Epithelial cell of proximal tubule (primary cell): ENCODE measurements at regions not wholly inside any gene's neighbourhood (a gene's known extent, or its start where the extent isn't known, plus 50 kb on each side); places are given as distances from the start of the nearest gene placed in this dataset.
A peak's percentile ranks its signal among the peaks of the same experiment; 100 is the strongest.

Experiments
- DNase-seq: peaks from one replicate; pipeline ENCODE4 v3.0.0-alpha.2; 2011; ENCODE audit warnings: low read depth
- H3K4me3 ChIP-seq: 2 replicates; pipeline ENCODE4 v1.5.1; 2011; ENCODE audit warnings: low read depth, mild to moderate bottlenecking, low read length
- CTCF ChIP-seq: conservative IDR thresholded peaks from 2 replicates; pipeline ENCODE4 v1.5.1; 2012; ENCODE audit warnings: low read depth, mild to moderate bottlenecking, low read length

- no peak for TF ChIP-seq CTCF
- H3K4me3 ChIP-seq: no peak overlapping the region
- DNase-seq: no peak
Measured at GRCh38 chr18:43414006-43414405, 136.7 kb upstream of the SYT4 start.

DNA sequence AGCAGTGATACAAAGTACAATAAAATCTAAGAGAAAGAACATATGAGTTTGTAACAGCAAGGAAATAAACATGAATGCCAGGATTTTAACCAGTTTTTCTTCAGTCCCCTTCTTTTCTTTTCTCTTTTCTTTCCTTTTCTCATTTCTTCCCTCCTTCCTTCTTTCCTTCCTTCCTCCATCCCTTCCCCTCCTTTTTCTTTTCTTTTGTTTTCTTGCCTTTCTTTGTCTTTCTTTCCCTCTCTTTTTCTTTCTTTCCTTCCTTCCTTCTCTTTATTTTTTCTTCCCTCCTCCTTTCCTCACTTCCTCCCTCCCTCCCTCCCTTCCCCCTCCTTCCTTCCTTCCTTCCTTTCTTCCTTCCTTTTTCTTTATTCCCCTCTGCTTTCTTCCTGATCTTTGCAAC is 142.8 kb upstream of the SYT4 start:
- no peak overlapping the region for H3K4me3 ChIP-seq
- no peak for DNase-seq
- no peak for TF ChIP-seq CTCF

DNA sequence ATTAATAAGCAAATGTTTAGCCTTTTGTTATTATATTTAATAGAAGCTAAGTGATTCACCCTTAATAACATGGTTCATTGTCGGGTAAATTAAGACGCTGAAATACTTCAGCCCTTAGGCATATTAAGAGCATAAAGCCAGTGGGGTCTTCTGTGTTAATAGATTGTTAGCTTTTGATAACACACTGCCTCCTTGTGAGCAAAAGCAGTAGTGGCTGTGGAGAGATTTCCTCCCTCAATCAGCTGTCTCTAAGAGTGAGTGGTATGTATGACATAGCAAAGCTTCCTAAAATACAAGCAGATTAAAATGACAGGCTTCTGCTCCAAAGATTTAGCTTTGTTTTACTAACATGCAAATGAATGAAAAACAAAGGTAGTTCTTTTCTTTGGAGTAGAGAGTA is 143.7 kb upstream of the SYT4 start:
- no peak overlapping the region for H3K4me3 ChIP-seq
- TF ChIP-seq CTCF: peak; percentile 60
- DNase-seq: no peak

DNA sequence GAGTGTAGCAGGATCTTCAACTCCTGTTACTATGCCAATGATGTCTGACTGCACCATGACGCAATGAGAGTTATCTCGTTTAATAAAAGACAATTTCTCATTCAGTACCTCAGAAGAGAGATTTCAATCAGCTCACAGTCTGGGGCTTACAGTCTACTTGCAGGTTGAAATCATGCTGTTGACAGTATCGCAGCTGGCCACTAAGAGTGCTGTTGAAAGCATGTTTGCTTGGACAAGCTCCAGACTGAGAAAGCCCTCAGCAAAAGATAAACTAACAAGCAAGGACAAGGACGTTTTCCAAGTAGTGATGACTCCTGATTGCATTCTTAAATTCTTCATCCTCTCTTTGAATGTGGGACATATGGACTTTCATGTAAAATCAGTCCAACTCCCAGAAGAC is 145.2 kb upstream of the SYT4 start:
- no peak overlapping the region for H3K4me3 ChIP-seq
- DNase-seq: no peak
- peak; percentile 43 for TF ChIP-seq CTCF

DNA sequence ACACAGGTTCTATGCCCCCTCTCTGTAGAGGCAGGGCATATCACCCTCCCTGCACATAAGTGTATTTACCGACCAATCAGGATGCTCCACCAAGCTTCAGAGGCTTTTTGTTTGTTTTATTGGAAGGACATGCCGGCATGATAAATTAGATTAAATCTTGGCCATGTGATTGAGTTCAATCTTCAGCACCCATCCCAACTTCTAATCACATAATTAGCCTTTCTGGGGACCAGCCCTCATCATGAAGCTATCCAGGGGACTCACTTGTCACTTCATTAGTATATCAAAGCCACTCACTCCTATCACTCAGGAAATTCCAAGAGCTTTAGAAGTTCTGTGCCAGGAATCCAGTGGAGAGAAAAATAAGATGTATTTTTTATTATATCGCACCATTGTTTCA is 158.6 kb upstream of the SYT4 start:
- H3K4me3 ChIP-seq: no peak overlapping the region
- no peak for TF ChIP-seq CTCF

GRCh38 chr18:43442131-43442530 is 164.8 kb upstream of the SYT4 start:
- H3K4me3 ChIP-seq: no peak overlapping the region
- no peak for TF ChIP-seq CTCF
- DNase-seq: no peak

More for the DNA sequence above, 158.6 kb upstream of the SYT4 start:
- DNase-seq: no peak

DNA sequence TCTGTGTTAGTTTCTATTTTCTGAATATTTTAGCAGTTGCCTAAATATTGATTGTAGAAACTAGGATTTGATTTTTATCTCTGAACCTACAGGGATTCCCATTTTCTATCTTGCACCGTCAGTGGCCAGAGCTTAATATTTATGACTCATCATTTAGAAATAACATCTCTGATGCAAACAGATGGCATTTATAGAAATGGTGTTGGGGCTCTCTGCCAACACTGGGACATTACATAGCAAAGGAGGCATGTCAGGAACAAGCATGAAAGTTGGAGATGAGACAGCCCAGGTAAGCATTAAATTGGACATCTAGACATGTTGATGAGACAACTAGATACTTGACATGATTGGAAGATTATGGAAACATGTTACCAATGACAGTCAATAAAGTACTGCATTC is 165.3 kb upstream of the SYT4 start:
- no peak for DNase-seq
- no peak for TF ChIP-seq CTCF

More for the DNA sequence above, 165.3 kb upstream of the SYT4 start:
- H3K4me3 ChIP-seq: no peak overlapping the region
